IPS-18a (cell line): ENCODE measurements at regions not wholly inside any gene's neighbourhood (a gene's known extent, or its start where the extent isn't known, plus 50 kb on each side); places are given as distances from the start of the nearest gene placed in this dataset.

Source experiments
- H3K27ac ChIP-seq: one replicate; pipeline ENCODE4 v1.5.1; 2013; ENCODE audit warnings: low read length
- H3K27me3 ChIP-seq: one replicate; pipeline ENCODE4 v1.6.1; 2013; ENCODE audit warnings: mild to moderate bottlenecking, low read length; ENCODE audit not compliant: control insufficient read depth, insufficient read depth
- H3K36me3 ChIP-seq: one replicate; pipeline ENCODE4 v1.6.1; 2013; ENCODE audit warnings: low read depth, low read length; ENCODE audit not compliant: control insufficient read depth
- H3K4me1 ChIP-seq: one replicate; pipeline ENCODE4 v1.6.1; 2013; ENCODE audit warnings: low read depth, low read length; ENCODE audit not compliant: control insufficient read depth
- H3K4me3 ChIP-seq: one replicate; pipeline ENCODE4 v1.5.1; 2013; ENCODE audit warnings: low read length
- H3K9ac ChIP-seq: one replicate; pipeline ENCODE4 v1.6.1; 2013; ENCODE audit warnings: mild to moderate bottlenecking, low read length, moderate library complexity
- H3K9me3 ChIP-seq: one replicate; pipeline ENCODE4 v1.6.1; 2013; ENCODE audit warnings: low read depth, low read length; ENCODE audit not compliant: control insufficient read depth

GRCh38 chrX:39883666-39884065 lies 214.1 kb downstream of the BCOR start:
- Histone ChIP-seq H3K9me3 (no peaks in the 10 kb centered on the region), H3K4me1 (peaks cover 4% of the 10 kb centered on the region), H3K27me3 (peaks cover 4% of the 10 kb centered on the region)

DNA sequence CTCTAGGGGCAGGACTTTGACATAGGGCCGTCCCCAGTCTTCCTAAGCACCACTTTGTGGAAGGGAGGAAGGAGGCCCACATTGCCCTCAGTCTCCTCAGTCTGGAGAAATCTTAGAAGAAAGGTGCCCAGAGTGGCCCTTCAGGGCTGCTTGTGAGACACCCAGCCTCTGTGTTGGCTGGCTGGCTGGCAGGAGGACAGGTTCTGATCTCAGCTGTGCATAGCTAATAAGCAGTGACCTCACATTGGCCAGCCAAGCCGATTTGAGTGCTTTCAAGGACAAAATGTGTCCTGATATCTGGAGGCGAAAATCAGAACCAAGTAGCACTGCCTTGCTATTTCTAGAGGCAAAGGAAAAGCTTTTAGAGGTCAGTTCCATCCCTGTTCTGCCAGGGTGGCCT lies 211.5 kb downstream of the BCOR start:
- no peaks in the 10 kb centered on the region for H3K36me3 ChIP-seq
- H3K27ac ChIP-seq = no peak overlapping the region
- H3K27me3 ChIP-seq = no peaks in the 10 kb centered on the region
- no peaks in the 10 kb centered on the region for H3K4me1 ChIP-seq
- no peak overlapping the region for H3K9ac ChIP-seq
- no peak overlapping the region for H3K4me3 ChIP-seq
- no peaks in the 10 kb centered on the region for H3K9me3 ChIP-seq

More at GRCh38 chrX:39883666-39884065, 214.1 kb downstream of the BCOR start:
- no peak overlapping the region for H3K9ac ChIP-seq
- no peak overlapping the region for H3K4me3 ChIP-seq
- H3K27ac ChIP-seq = no peak overlapping the region
- H3K36me3 ChIP-seq = no peaks in the 10 kb centered on the region

- H3K9me3 ChIP-seq = no peaks in the 10 kb centered on the region
- no peaks in the 10 kb centered on the region for H3K27me3 ChIP-seq
- no peaks in the 10 kb centered on the region for H3K4me1 ChIP-seq
- no peak overlapping the region for H3K4me3 ChIP-seq
- no peaks in the 10 kb centered on the region for H3K36me3 ChIP-seq
- no peak overlapping the region for H3K9ac ChIP-seq
- H3K27ac ChIP-seq = no peak overlapping the region
These were observed 209.0 kb downstream of the BCOR start for GRCh38 chrX:39888730-39889129.

DNA sequence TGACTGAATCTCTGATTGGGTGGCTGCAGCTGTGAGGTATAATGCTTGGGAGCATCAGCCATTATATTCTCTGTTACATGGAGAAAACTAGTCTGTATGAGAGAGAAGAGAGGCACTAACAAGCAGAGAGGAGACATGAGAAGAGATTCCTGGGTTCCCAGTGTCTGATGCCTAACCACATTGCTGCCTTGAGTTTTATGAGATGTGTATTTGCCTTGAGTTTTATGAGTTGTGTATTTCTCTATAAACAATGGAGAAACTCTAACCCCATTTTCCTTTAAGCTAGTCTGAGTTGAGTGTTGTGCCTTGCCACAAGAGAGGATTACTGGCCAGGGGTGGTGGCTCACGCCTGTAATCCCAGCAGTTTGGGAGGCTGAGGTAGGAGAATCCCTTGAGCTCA lies 208.1 kb downstream of the BCOR start:
- no peak overlapping the region for H3K9ac ChIP-seq
- no peaks in the 10 kb centered on the region for H3K36me3 ChIP-seq
- H3K9me3 ChIP-seq = no peaks in the 10 kb centered on the region
- H3K4me1 ChIP-seq = peaks cover 4% of the 10 kb centered on the region
- no peak overlapping the region for H3K27ac ChIP-seq
- no peak overlapping the region for H3K4me3 ChIP-seq
- H3K27me3 ChIP-seq = no peaks in the 10 kb centered on the region

- no peaks in the 10 kb centered on the region for H3K36me3 ChIP-seq
- no peak overlapping the region for H3K4me3 ChIP-seq
- H3K9me3 ChIP-seq = no peaks in the 10 kb centered on the region
- no peaks in the 10 kb centered on the region for H3K27me3 ChIP-seq
- H3K27ac ChIP-seq = no peak overlapping the region
- peaks cover 10% of the 10 kb centered on the region for H3K4me1 ChIP-seq
- no peak overlapping the region for H3K9ac ChIP-seq
These were observed 207.0 kb downstream of the BCOR start for GRCh38 chrX:39890807-39891206.

DNA sequence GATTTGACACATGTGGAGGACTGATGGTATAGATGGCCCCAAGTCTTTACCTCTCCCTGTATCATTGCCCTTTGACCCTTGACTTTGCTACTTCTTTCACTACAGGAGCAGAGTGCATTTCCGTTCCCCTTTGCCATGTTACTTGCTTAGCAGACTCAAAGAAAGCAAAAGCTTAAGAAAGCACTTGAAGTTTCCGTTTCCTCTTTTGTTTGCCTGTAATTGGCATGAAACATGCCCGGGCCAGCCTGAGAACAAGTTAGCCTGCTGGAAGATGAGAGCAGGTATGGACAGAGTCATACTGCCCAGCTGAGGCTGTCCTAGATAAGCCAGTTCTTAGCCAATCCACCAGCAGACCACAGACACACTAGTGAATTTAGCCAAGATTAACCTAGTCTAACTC lies 206.0 kb downstream of the BCOR start:
- no peak overlapping the region for H3K9ac ChIP-seq
- H3K4me3 ChIP-seq = no peak overlapping the region
- H3K9me3 ChIP-seq = no peaks in the 10 kb centered on the region
- H3K27me3 ChIP-seq = no peaks in the 10 kb centered on the region
- peaks cover 11% of the 10 kb centered on the region for H3K4me1 ChIP-seq
- no peaks in the 10 kb centered on the region for H3K36me3 ChIP-seq
- no peak overlapping the region for H3K27ac ChIP-seq

- Histone ChIP-seq H3K4me3 (no peak overlapping the region), H3K9me3 (no peaks in the 10 kb centered on the region), H3K27me3 (no peaks in the 10 kb centered on the region), H3K9ac (no peak overlapping the region), H3K4me1 (peaks cover 27% of the 10 kb centered on the region), H3K36me3 (no peaks in the 10 kb centered on the region), H3K27ac (no peak overlapping the region)
These were observed 204.1 kb downstream of the BCOR start for GRCh38 chrX:39893417-39894338.

- no peak overlapping the region for H3K27ac ChIP-seq
- no peaks in the 10 kb centered on the region for H3K9me3 ChIP-seq
- no peaks in the 10 kb centered on the region for H3K27me3 ChIP-seq
- no peak overlapping the region for H3K4me3 ChIP-seq
- no peak overlapping the region for H3K9ac ChIP-seq
- peaks cover 27% of the 10 kb centered on the region for H3K4me1 ChIP-seq
- no peaks in the 10 kb centered on the region for H3K36me3 ChIP-seq
These were observed 203.1 kb downstream of the BCOR start for GRCh38 chrX:39894683-39895082.

GRCh38 chrX:39895218-39896110 lies 202.3 kb downstream of the BCOR start:
- no peaks in the 10 kb centered on the region for H3K27me3 ChIP-seq
- H3K36me3 ChIP-seq = no peaks in the 10 kb centered on the region
- peaks cover 34% of the 10 kb centered on the region for H3K4me1 ChIP-seq
- no peak overlapping the region for H3K4me3 ChIP-seq
- H3K27ac ChIP-seq = no peak overlapping the region
- H3K9me3 ChIP-seq = no peaks in the 10 kb centered on the region
- H3K9ac ChIP-seq = no peak overlapping the region

DNA sequence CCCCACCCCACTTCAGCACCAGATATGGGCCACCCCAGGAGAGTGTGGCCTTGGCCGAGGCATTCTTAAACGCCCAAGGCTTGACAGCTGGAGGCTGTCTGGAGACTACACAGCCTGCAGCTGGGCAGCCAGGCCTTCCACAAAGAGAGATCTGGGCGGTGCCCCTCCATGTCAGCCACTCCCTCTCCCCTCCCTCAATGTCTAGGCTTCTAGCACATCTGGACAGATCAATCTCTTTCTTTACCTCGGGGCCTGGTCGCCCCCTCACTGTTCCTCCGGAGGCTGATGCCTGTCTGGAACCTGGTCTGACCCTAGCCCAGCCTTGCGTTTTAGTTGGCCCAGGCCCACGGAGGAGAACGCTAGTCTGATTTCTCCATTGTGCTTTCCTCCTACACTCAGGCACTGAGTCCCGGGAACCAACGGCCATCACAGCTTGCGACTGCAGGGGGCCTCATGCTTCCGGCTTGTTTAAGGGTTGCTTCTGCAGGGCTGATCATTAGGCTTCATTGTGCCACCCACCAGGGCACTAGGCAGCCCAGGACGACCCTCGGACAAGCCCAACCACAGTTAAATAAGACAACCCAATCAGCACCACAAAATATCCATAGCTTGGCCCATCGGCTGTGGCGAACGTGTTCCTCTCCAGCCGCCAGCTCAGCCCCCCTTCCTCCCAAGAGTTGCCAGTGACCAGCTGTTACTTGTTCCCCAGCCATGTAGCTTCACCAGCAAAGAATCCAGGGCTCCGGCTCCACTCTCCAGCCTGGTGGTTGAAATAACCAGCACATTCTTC lies 200.6 kb downstream of the BCOR start:
- Histone ChIP-seq H3K9ac (peak overlapping the region; percentile 4), H3K27me3 (peaks cover 13% of the 10 kb centered on the region), H3K4me3 (peak overlapping the region; percentile 17), H3K4me1 (peaks cover 44% of the 10 kb centered on the region), H3K27ac (no peak overlapping the region), H3K9me3 (no peaks in the 10 kb centered on the region), H3K36me3 (no peaks in the 10 kb centered on the region)

DNA sequence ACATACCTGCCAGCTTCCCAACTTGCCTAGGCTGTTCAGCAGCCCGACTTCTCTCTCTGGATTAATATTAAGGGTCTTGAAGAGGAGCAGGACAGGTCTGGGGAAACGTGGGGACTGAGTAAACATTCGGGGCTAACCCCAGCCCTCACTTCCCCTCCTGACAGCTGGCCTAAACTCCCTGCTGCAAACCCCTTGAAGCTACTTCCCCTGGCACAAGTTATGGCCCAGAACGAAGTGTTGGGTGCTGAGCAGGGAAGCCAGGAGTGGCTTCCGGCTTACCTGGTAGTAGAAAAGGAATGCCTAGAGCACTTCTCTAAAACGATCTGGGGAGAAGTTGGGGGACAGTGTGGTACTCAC lies 200.0 kb downstream of the BCOR start:
- H3K27me3 ChIP-seq = peaks cover 15% of the 10 kb centered on the region
- peaks cover 44% of the 10 kb centered on the region for H3K4me1 ChIP-seq
- H3K9ac ChIP-seq = peak overlapping the region; percentile 4
- H3K36me3 ChIP-seq = no peaks in the 10 kb centered on the region
- H3K4me3 ChIP-seq = peak overlapping the region; percentile 17
- no peaks in the 10 kb centered on the region for H3K9me3 ChIP-seq
- H3K27ac ChIP-seq = no peak overlapping the region
